ENCODE measurements at regions not wholly inside any gene's neighbourhood (a gene's known extent, or its start where the extent isn't known, plus 50 kb on each side); places are given as distances from the start of the nearest gene placed in this dataset.

DNA sequence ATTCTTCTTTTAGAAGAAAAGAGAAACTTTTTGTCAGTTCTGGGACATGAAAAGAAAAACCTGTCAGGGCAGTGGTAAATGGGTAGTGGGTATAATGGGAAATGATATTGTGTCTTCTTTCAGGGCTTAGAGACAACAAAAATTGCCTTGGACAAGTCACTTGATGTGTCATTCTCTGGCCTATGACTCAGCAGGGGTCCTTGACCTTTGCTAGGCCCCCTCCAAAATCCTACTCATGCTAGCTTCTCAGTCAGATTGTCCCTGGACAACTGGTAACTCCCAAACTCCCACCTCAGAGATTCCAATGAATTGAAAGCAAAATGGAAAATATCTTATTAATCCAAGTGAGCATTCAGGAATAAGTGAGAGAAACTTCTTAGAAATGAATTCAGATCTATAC lies 258.8 kb upstream of the SPRY2 start:
- TF ChIP-seq POLR2A (IDR thresholded peaks at IDR 0.05), result no peak
- TF ChIP-seq, protein P1, sequence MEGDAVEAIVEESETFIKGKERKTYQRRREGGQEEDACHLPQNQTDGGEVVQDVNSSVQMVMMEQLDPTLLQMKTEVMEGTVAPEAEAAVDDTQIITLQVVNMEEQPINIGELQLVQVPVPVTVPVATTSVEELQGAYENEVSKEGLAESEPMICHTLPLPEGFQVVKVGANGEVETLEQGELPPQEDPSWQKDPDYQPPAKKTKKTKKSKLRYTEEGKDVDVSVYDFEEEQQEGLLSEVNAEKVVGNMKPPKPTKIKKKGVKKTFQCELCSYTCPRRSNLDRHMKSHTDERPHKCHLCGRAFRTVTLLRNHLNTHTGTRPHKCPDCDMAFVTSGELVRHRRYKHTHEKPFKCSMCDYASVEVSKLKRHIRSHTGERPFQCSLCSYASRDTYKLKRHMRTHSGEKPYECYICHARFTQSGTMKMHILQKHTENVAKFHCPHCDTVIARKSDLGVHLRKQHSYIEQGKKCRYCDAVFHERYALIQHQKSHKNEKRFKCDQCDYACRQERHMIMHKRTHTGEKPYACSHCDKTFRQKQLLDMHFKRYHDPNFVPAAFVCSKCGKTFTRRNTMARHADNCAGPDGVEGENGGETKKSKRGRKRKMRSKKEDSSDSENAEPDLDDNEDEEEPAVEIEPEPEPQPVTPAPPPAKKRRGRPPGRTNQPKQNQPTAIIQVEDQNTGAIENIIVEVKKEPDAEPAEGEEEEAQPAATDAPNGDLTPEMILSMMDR (IDR thresholded peaks at IDR 0.05), result no peak
